ENCODE measurements at regions not wholly inside any gene's neighbourhood (a gene's known extent, or its start where the extent isn't known, plus 50 kb on each side); places are given as distances from the start of the nearest gene placed in this dataset.
"Not testable (repeated sequence)": the region's sequence is repeated elsewhere in the genome, so short reads cannot be mapped to it uniquely, and the experiment has no call there.

GRCh38 chr6:86730772-86731171, 206.6 kb upstream of the HTR1E start:
- H3K36me3 ChIP-seq (ENCODE audit: insufficient read depth, low read length); DNase-seq (ENCODE audit: low spot score); H3K4me3 ChIP-seq (ENCODE audit: low read depth, low read length, poor library complexity, severe bottlenecking); H3K9me3 ChIP-seq (ENCODE audit: low read length); intact Hi-C loops (cut with micrococcal nuclease; ENCODE audit: unreplicated experiment); H3K4me1 ChIP-seq (ENCODE audit: insufficient read depth, low read length, poor library complexity, severe bottlenecking); H3K79me2 ChIP-seq (ENCODE audit: insufficient read depth, low read depth, low read length); H4K20me1 ChIP-seq (ENCODE audit: insufficient read depth, low read length); H3K27ac ChIP-seq (ENCODE audit: low read depth, low read length, poor library complexity, severe bottlenecking); H3K9me2 ChIP-seq (ENCODE audit: insufficient read depth, low read length); BruUV-seq (replicated peaks); H3K4me2 ChIP-seq (ENCODE audit: low read length); POLR2A ChIA-PET; CTCF ChIA-PET (ENCODE audit: unreplicated experiment); H2AFZ ChIP-seq (ENCODE audit: low read length): not testable (repeated sequence)

GRCh38 chr6:86730216-86730615, 207.1 kb upstream of the HTR1E start:
- no peak for TF ChIP-seq CTCF (conservative IDR thresholded peaks at IDR 0.05; ENCODE audit: low read length)
- no peak for TF ChIP-seq EZH2phosphoT487 (IDR thresholded peaks at IDR 0.05; ENCODE audit: borderline replicate concordance, low read depth, low read length)
- no peak overlapping the region for H3K4me2 ChIP-seq (ENCODE audit: low read length)
- no peaks in the 10 kb centered on the region for H4K20me1 ChIP-seq (ENCODE audit: insufficient read depth, low read length)
- H3K9me2 ChIP-seq (ENCODE audit: insufficient read depth, low read length), result no peaks in the 10 kb centered on the region; the same call in 1 of the 2 replicates
- no TSS peak for BruUV-seq (replicated peaks)
- DNase-seq (ENCODE audit: low spot score), result no peak
- CTCF ChIA-PET (ENCODE audit: unreplicated experiment), result no interaction called here
- no peaks in the 10 kb centered on the region for H3K4me1 ChIP-seq (ENCODE audit: insufficient read depth, low read length, poor library complexity, severe bottlenecking)
- no peaks in the 10 kb centered on the region for H3K79me2 ChIP-seq (ENCODE audit: insufficient read depth, low read depth, low read length)
- intact Hi-C loops (cut with micrococcal nuclease; ENCODE audit: unreplicated experiment), result no loop called here
- H3K4me3 ChIP-seq (ENCODE audit: low read depth, low read length, poor library complexity, severe bottlenecking), result no peak overlapping the region
- H2AFZ ChIP-seq (ENCODE audit: low read length), result no peak overlapping the region
- H3K27ac ChIP-seq (ENCODE audit: low read depth, low read length, poor library complexity, severe bottlenecking), result no peak overlapping the region
- POLR2A ChIA-PET, result no interaction called here
- H3K36me3 ChIP-seq (ENCODE audit: insufficient read depth, low read length), result no peaks in the 10 kb centered on the region
- H3K9me3 ChIP-seq (ENCODE audit: low read length), result no peaks in the 10 kb centered on the region

GRCh38 chr6:86728976-86729375, 208.4 kb upstream of the HTR1E start:
- no peaks in the 10 kb centered on the region for H3K79me2 ChIP-seq (ENCODE audit: insufficient read depth, low read depth, low read length)
- no peaks in the 10 kb centered on the region for H4K20me1 ChIP-seq (ENCODE audit: insufficient read depth, low read length)
- ChIA-PET CTCF (ENCODE audit: unreplicated experiment) (no interaction called here), POLR2A (no interaction called here)
- no TSS peak for BruUV-seq (replicated peaks)
- no peak overlapping the region for H3K4me2 ChIP-seq (ENCODE audit: low read length)
- DNase-seq (ENCODE audit: low spot score), result no peak
- no peak overlapping the region for H3K27ac ChIP-seq (ENCODE audit: low read depth, low read length, poor library complexity, severe bottlenecking)
- intact Hi-C loops (cut with micrococcal nuclease; ENCODE audit: unreplicated experiment), result no loop called here
- no peak overlapping the region for H2AFZ ChIP-seq (ENCODE audit: low read length)
- no peaks in the 10 kb centered on the region for H3K36me3 ChIP-seq (ENCODE audit: insufficient read depth, low read length)
- TF ChIP-seq CTCF (conservative IDR thresholded peaks at IDR 0.05; ENCODE audit: low read length), result no peak
- TF ChIP-seq EZH2phosphoT487 (IDR thresholded peaks at IDR 0.05; ENCODE audit: borderline replicate concordance, low read depth, low read length), result no peak
- no peaks in the 10 kb centered on the region for H3K9me3 ChIP-seq (ENCODE audit: low read length)
- no peaks in the 10 kb centered on the region for H3K4me1 ChIP-seq (ENCODE audit: insufficient read depth, low read length, poor library complexity, severe bottlenecking)
- H3K4me3 ChIP-seq (ENCODE audit: low read depth, low read length, poor library complexity, severe bottlenecking), result no peak overlapping the region
- no peaks in the 10 kb centered on the region; the same call in 1 of the 2 replicates for H3K9me2 ChIP-seq (ENCODE audit: insufficient read depth, low read length)

Data from OCI-LY7 (cell line).